H9 (cell line): ENCODE measurements at regions not wholly inside any gene's neighbourhood (a gene's known extent, or its start where the extent isn't known, plus 50 kb on each side); places are given as distances from the start of the nearest gene placed in this dataset.
"Not testable (repeated sequence)": the region's sequence is repeated elsewhere in the genome, so short reads cannot be mapped to it uniquely, and the experiment has no call there.

ENCODE experiments used
- DNase-seq: peaks from one replicate; pipeline ENCODE4 v3.0.0-alpha.2; 2017
- H2AFZ ChIP-seq: one replicate; pipeline ENCODE4 v1.6.1; 2013; ENCODE audit warnings: mild to moderate bottlenecking, low read length, control low read depth, moderate library complexity
- H2AK5ac ChIP-seq: 2 replicates; pipeline ENCODE4 v1.6.1; 2013; ENCODE audit warnings: low read length, control low read depth, mixed read lengths; ENCODE audit not compliant: insufficient read length
- H2BK120ac ChIP-seq: one replicate; pipeline ENCODE4 v1.6.1; 2013; ENCODE audit warnings: low read depth, mild to moderate bottlenecking, low read length, control low read depth, inconsistent platforms; ENCODE audit not compliant: poor library complexity, severe bottlenecking
- H2BK12ac ChIP-seq: 2 replicates; pipeline ENCODE4 v1.6.1; 2013; ENCODE audit warnings: low read length, control low read depth, mixed read lengths, low read depth; ENCODE audit not compliant: insufficient read length
- H2BK15ac ChIP-seq: 2 replicates; pipeline ENCODE4 v1.6.1; 2013; ENCODE audit warnings: low read depth, low read length, control low read depth
- H2BK20ac ChIP-seq: one replicate; pipeline ENCODE4 v1.6.1; 2013; ENCODE audit warnings: low read depth, mild to moderate bottlenecking, low read length, control low read depth, inconsistent platforms; ENCODE audit not compliant: poor library complexity, severe bottlenecking
- H2BK5ac ChIP-seq: 2 replicates; pipeline ENCODE4 v1.6.1; 2013; ENCODE audit warnings: low read length, control low read depth, mixed read lengths; ENCODE audit not compliant: insufficient read length
- H3K14ac ChIP-seq: 2 replicates; pipeline ENCODE4 v1.6.1; 2013; ENCODE audit warnings: low read length, control low read depth; ENCODE audit not compliant: insufficient read depth
- H3K18ac ChIP-seq: 2 replicates; pipeline ENCODE4 v1.6.1; 2013; ENCODE audit warnings: low read depth, mild to moderate bottlenecking, mixed read lengths, low read length, control low read depth; ENCODE audit not compliant: insufficient read length
- H3K23ac ChIP-seq: 2 replicates; pipeline ENCODE4 v1.6.1; 2013; ENCODE audit warnings: low read length, control low read depth, mixed read lengths, low read depth; ENCODE audit not compliant: insufficient read length
- H3K23me2 ChIP-seq: 2 replicates; pipeline ENCODE4 v1.6.1; 2013; ENCODE audit warnings: low read depth, mild to moderate bottlenecking, mixed read lengths, low read length, control low read depth; ENCODE audit not compliant: insufficient read length, poor library complexity, severe bottlenecking
- H3K27ac ChIP-seq: 2 replicates; pipeline ENCODE4 v1.5.1; 2013; ENCODE audit warnings: low read length, control low read depth, mixed read lengths, low read depth; ENCODE audit not compliant: insufficient read length
- H3K27me3 ChIP-seq: 2 replicates; pipeline ENCODE4 v1.6.1; 2013; ENCODE audit warnings: low read length, control low read depth, inconsistent platforms; ENCODE audit not compliant: insufficient read depth
- H3K4ac ChIP-seq: 2 replicates; pipeline ENCODE4 v1.6.1; 2013; ENCODE audit warnings: low read depth, mild to moderate bottlenecking, control low read depth, inconsistent platforms, low read length, moderate library complexity
- H3K4me1 ChIP-seq: 2 replicates; pipeline ENCODE4 v1.6.1; 2013; ENCODE audit warnings: low read length, control low read depth, inconsistent platforms; ENCODE audit not compliant: insufficient read depth
- H3K4me2 ChIP-seq: 2 replicates; pipeline ENCODE4 v1.6.1; 2013; ENCODE audit warnings: low read length, control low read depth, mixed read lengths; ENCODE audit not compliant: insufficient read length, insufficient read depth
- H3K56ac ChIP-seq: 2 replicates; pipeline ENCODE4 v1.6.1; 2013; ENCODE audit warnings: low read depth, mild to moderate bottlenecking, mixed read lengths, low read length, control low read depth; ENCODE audit not compliant: insufficient read length
- H3K79me1 ChIP-seq: 2 replicates; pipeline ENCODE4 v1.6.1; 2013; ENCODE audit warnings: low read depth, mild to moderate bottlenecking, moderate library complexity, low read length, control low read depth, inconsistent platforms; ENCODE audit not compliant: insufficient read depth, poor library complexity, severe bottlenecking
- H3K79me2 ChIP-seq: 2 replicates; pipeline ENCODE4 v1.6.1; 2013; ENCODE audit warnings: low read length, control low read depth, inconsistent platforms; ENCODE audit not compliant: insufficient read depth
- H3K9ac ChIP-seq: 2 replicates; pipeline ENCODE4 v1.6.1; 2013; ENCODE audit warnings: low read length, control low read depth, mixed read lengths; ENCODE audit not compliant: insufficient read length; ENCODE audit errors: extremely low read depth
- H3K9me3 ChIP-seq: one replicate; pipeline ENCODE4 v1.6.1; 2013; ENCODE audit warnings: low read depth, low read length, inconsistent platforms; ENCODE audit not compliant: control insufficient read depth
- H3T11ph ChIP-seq: one replicate; pipeline ENCODE4 v1.6.1; 2013; ENCODE audit warnings: mild to moderate bottlenecking, low read length, control low read depth, inconsistent platforms
- H4K20me1 ChIP-seq: one replicate; pipeline ENCODE4 v1.6.1; 2013; ENCODE audit not compliant: control insufficient read depth, insufficient read length, insufficient read depth
- H4K5ac ChIP-seq: 2 replicates; pipeline ENCODE4 v1.6.1; 2013; ENCODE audit warnings: low read depth, mild to moderate bottlenecking, mixed read lengths, low read length, control low read depth; ENCODE audit not compliant: insufficient read length
- H4K8ac ChIP-seq: replicated peaks from 2 replicates; pipeline ENCODE4 v1.6.1; 2013; ENCODE audit warnings: low read length, control low read depth, mixed read lengths, low read depth; ENCODE audit not compliant: insufficient read length
- H4K91ac ChIP-seq: 2 replicates; pipeline ENCODE4 v1.6.1; 2013; ENCODE audit warnings: low read depth, mild to moderate bottlenecking, moderate library complexity, mixed read lengths, low read length, control low read depth; ENCODE audit not compliant: insufficient read length
- H3K27ac Mint-ChIP-seq, 3 experiments: 2 replicates in 2 of 3; 3 replicates in 1 of 3; pipeline ENCODE4 v1.8.0; 2020 to 2021; ENCODE audit warnings: mixed read lengths in 3 of 3, mild to moderate bottlenecking in 1 of 3, moderate library complexity in 1 of 3
- H3K27me3 Mint-ChIP-seq: 2 replicates; pipeline ENCODE4 v1.8.0; 2021; ENCODE audit warnings: low read depth, mild to moderate bottlenecking, moderate library complexity, mixed read lengths
- H3K36me3 Mint-ChIP-seq, 3 experiments: 2 replicates in 2 of 3; 3 replicates in 1 of 3; pipeline ENCODE4 v1.8.0; 2020 to 2021; ENCODE audit warnings: low read depth in 3 of 3, mixed read lengths in 3 of 3; ENCODE audit not compliant: insufficient read depth in 1 of 3
- H3K4me1 Mint-ChIP-seq, 2 experiments: 2 replicates each; pipeline ENCODE4 v1.8.0; 2020; ENCODE audit warnings: mixed read lengths in 2 of 2
- H3K4me3 Mint-ChIP-seq, 2 experiments: 2 replicates in 1 of 2; 3 replicates in 1 of 2; pipeline ENCODE4 v1.8.0; 2020 to 2021; ENCODE audit warnings: mild to moderate bottlenecking in 2 of 2, mixed read lengths in 2 of 2, moderate library complexity in 1 of 2
- H3K9me3 Mint-ChIP-seq, 2 experiments: 2 replicates in 1 of 2; 3 replicates in 1 of 2; pipeline ENCODE4 v1.8.0; 2020; ENCODE audit warnings: mild to moderate bottlenecking in 2 of 2, mixed read lengths in 2 of 2, moderate library complexity in 1 of 2
- WGBS: extraction: QIAGEN DNeasy Blood & Tissue Kit; methylation state at CpG from one replicate; pipeline ENCODE4 v1.1.7; 2013; ENCODE audit warnings: missing lambda C conversion rate, low lambda C conversion rate, mixed read lengths; ENCODE audit not compliant: insufficient read length; ENCODE audit errors: extremely low coverage; 5-methylcytosine and 5-hydroxymethylcytosine counted together

GRCh38 chr11:67781967-67782366, 107.5 kb upstream of the ALDH3B2 start:
- H4K8ac ChIP-seq, H3K27ac Mint-ChIP-seq, H3K4me1 ChIP-seq: not testable (repeated sequence)

GRCh38 chr11:67781506-67781905, 107.1 kb upstream of the ALDH3B2 start:
- H3K23me2 ChIP-seq, H2BK12ac ChIP-seq, H2BK15ac ChIP-seq, H3K9me3 Mint-ChIP-seq, H3K4me2 ChIP-seq, DNase-seq, H2BK20ac ChIP-seq, H4K91ac ChIP-seq, H3K36me3 Mint-ChIP-seq, H3K4me1 ChIP-seq, H4K5ac ChIP-seq, H3K14ac ChIP-seq, H3K23ac ChIP-seq, H3K27ac ChIP-seq, H4K8ac ChIP-seq, H3K4me3 Mint-ChIP-seq, H3K27me3 Mint-ChIP-seq, H3K4me1 Mint-ChIP-seq, H3K27me3 ChIP-seq, H3K56ac ChIP-seq, H3K4ac ChIP-seq, H3K9me3 ChIP-seq, H3T11ph ChIP-seq, H2BK120ac ChIP-seq, H4K20me1 ChIP-seq, H3K79me1 ChIP-seq, H2AFZ ChIP-seq, H3K9ac ChIP-seq, H2AK5ac ChIP-seq, H3K18ac ChIP-seq, H3K27ac Mint-ChIP-seq, H2BK5ac ChIP-seq, H3K79me2 ChIP-seq: not testable (repeated sequence)
- WGBS, result no CpG with 5 or more reads among the region's 2 CpGs

More at GRCh38 chr11:67781967-67782366, 107.5 kb upstream of the ALDH3B2 start:
- not testable (repeated sequence) for H3K79me2 ChIP-seq, H3K18ac ChIP-seq, H3T11ph ChIP-seq, H3K4me2 ChIP-seq, H3K23me2 ChIP-seq, H4K5ac ChIP-seq, H2BK120ac ChIP-seq, H3K4ac ChIP-seq, H3K27me3 ChIP-seq, H4K20me1 ChIP-seq, H2BK5ac ChIP-seq, H3K27me3 Mint-ChIP-seq, H2BK15ac ChIP-seq, DNase-seq, H3K23ac ChIP-seq, H2AK5ac ChIP-seq, H3K9ac ChIP-seq, H3K56ac ChIP-seq, H2BK20ac ChIP-seq, H3K9me3 Mint-ChIP-seq, H2BK12ac ChIP-seq, H2AFZ ChIP-seq, H3K36me3 Mint-ChIP-seq, H3K4me1 Mint-ChIP-seq, H3K14ac ChIP-seq, H3K9me3 ChIP-seq, H3K79me1 ChIP-seq, H4K91ac ChIP-seq, H3K4me3 Mint-ChIP-seq, H3K27ac ChIP-seq
- no CpG with 5 or more reads among the region's 2 CpGs for WGBS
